ENCODE measurements at regions not wholly inside any gene's neighbourhood (a gene's known extent, or its start where the extent isn't known, plus 50 kb on each side); places are given as distances from the start of the nearest gene placed in this dataset.

DNA sequence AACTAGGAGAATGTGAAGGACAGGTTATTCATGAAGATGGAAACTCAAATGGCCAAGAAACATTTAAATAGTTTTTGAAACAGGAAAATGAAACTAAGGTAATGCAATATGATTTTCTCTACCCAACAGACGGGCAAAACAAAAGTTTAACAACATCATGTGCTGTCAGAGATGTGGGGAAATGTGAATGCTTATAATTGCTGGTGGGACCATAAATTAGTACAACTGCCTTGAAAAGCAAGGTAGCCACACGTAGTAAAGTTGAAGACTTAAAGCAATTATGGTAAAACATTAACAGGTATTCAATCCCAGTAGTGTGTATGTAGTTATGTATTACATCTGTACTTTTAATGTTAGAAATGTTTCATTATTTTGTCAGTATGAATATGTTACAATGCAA lies 57.0 kb upstream of the C3orf80 start:
- Histone ChIP-seq H3K4me1 (no peaks in the 10 kb centered on the region), H3K9me3 (no peaks in the 10 kb centered on the region), H3K4me3 (no peak overlapping the region), H3K36me3 (no peaks in the 10 kb centered on the region), H3K27me3 (no peaks in the 10 kb centered on the region), H3K27ac (no peak overlapping the region)
- TF ChIP-seq, protein P1, sequence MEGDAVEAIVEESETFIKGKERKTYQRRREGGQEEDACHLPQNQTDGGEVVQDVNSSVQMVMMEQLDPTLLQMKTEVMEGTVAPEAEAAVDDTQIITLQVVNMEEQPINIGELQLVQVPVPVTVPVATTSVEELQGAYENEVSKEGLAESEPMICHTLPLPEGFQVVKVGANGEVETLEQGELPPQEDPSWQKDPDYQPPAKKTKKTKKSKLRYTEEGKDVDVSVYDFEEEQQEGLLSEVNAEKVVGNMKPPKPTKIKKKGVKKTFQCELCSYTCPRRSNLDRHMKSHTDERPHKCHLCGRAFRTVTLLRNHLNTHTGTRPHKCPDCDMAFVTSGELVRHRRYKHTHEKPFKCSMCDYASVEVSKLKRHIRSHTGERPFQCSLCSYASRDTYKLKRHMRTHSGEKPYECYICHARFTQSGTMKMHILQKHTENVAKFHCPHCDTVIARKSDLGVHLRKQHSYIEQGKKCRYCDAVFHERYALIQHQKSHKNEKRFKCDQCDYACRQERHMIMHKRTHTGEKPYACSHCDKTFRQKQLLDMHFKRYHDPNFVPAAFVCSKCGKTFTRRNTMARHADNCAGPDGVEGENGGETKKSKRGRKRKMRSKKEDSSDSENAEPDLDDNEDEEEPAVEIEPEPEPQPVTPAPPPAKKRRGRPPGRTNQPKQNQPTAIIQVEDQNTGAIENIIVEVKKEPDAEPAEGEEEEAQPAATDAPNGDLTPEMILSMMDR (IDR thresholded peaks at IDR 0.05), result no peak
- DNase-seq, result no peak
- intact Hi-C loops (cut with DNase I; ENCODE audit: low total_unique reads), result loop anchor here (10.0 kb wide), 1 partner anchor 247 kb away; no protein-coding TSS in a partner anchor

DNA sequence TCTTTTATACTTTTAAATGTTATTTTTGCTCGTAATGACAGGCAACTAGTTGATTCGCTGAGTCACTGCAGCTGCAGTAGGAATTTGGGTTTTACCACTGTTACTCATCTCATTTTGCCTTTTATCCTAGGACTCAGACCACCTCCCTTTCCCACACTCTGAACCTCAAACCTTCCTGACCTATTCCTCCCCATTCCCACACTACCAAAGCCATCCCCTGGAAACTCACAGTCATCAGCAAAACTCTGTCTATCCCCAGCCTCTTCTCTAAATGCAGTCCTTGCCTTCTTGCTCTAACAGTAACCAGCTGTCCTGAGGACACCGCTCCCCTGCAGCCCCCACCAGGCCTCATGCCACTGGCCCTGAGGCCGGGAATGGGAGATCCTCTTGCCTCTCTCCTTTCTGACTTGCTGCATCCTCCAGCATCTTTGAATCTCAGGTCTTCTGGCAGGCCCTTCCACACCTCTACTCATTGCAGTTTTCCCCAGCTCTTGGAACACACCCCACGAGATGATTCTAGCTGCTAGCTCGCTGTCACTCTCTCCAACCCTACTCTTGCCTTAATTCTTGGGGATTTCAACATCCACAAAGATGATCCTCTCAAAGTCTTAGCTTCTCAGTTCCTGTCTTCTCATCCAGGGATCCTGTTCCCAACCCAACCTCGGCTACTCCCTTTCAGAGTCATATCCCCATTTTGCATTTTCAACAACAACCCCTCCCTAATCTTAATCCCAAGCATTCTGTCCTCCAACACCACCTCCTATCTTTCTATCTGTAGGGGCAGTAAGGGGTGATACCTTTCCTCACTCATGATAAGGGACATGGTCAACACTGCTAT lies 55.9 kb upstream of the C3orf80 start:
- Histone ChIP-seq H3K27ac (no peak overlapping the region), H3K27me3 (no peaks in the 10 kb centered on the region), H3K4me1 (no peaks in the 10 kb centered on the region)

DNA sequence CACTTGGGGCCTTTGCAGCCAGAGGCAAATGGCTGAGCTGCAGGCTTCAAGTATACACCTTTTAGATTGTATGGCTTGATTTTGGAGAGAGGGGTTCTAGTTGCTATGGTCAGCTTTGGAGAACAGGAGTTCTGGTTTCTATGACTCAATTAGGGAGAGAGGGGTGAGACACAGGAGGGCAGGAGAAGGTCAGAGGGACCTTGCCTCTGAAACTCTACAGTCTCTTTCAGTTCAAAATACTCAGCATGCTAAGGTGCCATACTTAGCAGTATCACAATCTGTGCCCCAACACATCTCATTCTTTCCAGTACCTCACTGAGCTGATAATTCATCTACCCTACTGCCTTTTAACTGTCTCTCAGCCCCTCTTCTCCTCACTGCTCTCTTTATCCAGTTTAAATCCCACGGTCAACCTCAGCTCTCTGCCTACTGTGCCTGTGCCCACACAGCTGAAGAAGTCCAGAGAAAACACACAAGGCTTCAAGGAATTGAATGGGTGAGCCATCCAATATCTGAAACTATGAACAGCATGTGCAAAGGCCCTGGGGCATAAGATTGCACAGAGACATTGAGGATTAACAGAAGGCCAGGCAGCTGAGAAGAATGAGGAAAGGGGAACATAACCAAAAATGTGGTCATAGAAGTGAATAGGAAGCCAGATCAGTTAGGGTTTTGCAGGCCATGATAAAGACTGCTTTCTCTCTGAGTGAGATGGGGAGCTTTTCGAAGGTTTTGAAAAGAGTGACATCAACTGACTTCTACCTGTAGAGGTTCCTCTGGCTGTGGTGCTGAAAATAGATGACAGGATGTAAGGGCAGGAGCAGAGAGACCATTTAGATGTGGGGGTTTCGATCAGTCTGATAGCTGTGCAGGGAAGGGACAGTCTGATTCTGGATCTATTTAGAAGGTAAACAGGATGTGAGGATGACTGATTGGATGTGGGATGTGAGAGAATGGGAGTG lies 54.5 kb upstream of the C3orf80 start:
- Histone ChIP-seq H3K36me3 (no peaks in the 10 kb centered on the region), H3K9me3 (no peaks in the 10 kb centered on the region), H3K27ac (no peak overlapping the region), H3K4me3 (no peak overlapping the region), H3K27me3 (no peaks in the 10 kb centered on the region), H3K4me1 (no peaks in the 10 kb centered on the region)
- TF ChIP-seq, protein P1 (IDR thresholded peaks at IDR 0.05), result no peak
- no peak for DNase-seq
- intact Hi-C loops (cut with DNase I; ENCODE audit: low total_unique reads), result no loop called here

More for the DNA sequence above, 55.9 kb upstream of the C3orf80 start:
- DNase-seq, result no peak
- no peaks in the 10 kb centered on the region for H3K9me3 ChIP-seq
- no peak overlapping the region for H3K4me3 ChIP-seq
- no peaks in the 10 kb centered on the region for H3K36me3 ChIP-seq
- intact Hi-C loops (cut with DNase I; ENCODE audit: low total_unique reads), result loop anchor here (10.0 kb wide), 1 partner anchor 245 kb away; no protein-coding TSS in a partner anchor
- TF ChIP-seq, protein P1 (IDR thresholded peaks at IDR 0.05), result no peak

DNA sequence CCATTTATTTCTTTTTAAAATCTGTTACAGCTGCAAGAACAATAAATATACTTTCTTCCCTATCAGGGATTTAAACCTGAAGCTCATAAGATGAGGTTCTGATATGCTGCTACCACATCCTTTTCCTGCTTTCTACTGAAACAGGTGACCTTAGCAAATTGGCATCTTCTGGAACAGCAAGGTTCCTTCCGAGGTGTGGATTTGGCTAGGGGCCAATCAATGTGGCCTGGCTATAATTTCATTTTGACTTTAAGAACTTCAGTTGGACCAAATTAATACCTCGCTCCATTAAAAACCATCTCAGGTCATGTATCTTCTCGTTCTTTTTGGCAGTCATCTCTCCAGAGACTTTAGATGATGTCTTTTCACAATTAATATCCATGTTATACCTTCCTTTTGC lies 53.4 kb upstream of the C3orf80 start:
- DNase-seq, result no peak
- Histone ChIP-seq H3K9me3 (no peaks in the 10 kb centered on the region), H3K4me3 (no peak overlapping the region), H3K27ac (no peak overlapping the region), H3K36me3 (no peaks in the 10 kb centered on the region), H3K4me1 (no peaks in the 10 kb centered on the region), H3K27me3 (no peaks in the 10 kb centered on the region)
- TF ChIP-seq, protein P1 (IDR thresholded peaks at IDR 0.05), result no peak
- intact Hi-C loops (cut with DNase I; ENCODE audit: low total_unique reads), result no loop called here

DNA sequence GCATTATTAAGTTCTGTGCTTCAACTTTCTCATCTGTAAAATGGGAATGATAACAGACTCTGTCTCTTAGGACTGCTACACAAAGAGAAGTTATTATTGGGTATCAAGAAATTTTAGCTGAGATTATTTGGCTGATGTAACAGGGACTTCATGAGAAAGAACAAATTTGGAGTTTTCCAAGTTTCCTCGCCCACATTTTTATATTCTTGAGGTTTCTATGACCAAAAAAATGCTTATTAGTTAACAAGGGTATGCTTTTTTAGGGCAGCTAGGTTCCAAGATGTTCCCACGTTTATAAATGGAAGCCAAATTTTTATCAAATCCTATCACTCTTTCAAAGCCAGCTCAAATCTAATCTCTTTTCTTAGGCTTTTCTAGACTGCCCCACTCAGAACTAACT lies 50.6 kb upstream of the C3orf80 start:
- intact Hi-C loops (cut with DNase I; ENCODE audit: low total_unique reads), result no loop called here
- H3K9me3 ChIP-seq, result no peaks in the 10 kb centered on the region

More for the DNA sequence above, 50.6 kb upstream of the C3orf80 start:
- H3K36me3 ChIP-seq, result no peaks in the 10 kb centered on the region
- no peaks in the 10 kb centered on the region for H3K4me1 ChIP-seq
- no peak for DNase-seq
- TF ChIP-seq, protein P1 (IDR thresholded peaks at IDR 0.05), result no peak
- H3K27me3 ChIP-seq, result no peaks in the 10 kb centered on the region
- no peak overlapping the region for H3K27ac ChIP-seq
- H3K4me3 ChIP-seq, result no peak overlapping the region

Data from tibial artery (tissue), 4 donors.